ENCODE measurements at regions not wholly inside any gene's neighbourhood (a gene's known extent, or its start where the extent isn't known, plus 50 kb on each side); places are given as distances from the start of the nearest gene placed in this dataset.

DNA sequence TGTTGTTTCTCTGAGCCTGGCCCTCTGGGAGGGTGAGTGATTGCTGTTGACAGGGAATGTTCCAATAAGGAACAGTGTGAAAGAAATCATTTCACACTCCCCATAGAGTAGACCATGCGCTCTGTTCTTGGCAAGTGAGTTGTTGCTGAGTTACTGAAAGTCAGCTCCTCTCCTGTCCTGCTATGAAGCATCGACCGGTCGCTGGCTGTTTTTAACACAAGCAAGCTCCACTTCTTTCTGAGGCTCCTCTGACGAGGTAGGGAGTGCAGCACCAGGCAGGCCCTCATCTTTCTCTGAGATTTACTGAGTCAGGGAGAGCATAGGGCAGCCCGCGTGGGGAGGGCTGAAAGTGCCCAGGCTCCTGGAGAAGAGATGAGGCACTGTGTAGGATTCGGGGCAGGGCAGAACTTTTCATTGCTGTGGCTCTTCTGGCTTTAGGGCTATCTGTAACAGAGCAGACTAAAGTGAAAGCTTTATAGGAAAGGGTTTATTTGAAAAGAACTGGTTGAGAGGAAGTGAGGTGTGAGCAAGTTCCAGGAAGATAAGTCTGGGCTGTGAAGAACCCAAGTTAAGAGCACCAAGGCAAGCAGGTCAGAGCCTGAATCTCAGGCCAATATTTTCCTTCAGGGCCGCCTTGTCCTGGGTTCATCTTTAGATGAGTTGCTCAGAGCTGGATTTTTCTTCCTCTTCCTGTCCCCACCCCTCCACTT, 332.2 kb downstream of the CCSER2 start:
- TF ChIP-seq, protein P1, sequence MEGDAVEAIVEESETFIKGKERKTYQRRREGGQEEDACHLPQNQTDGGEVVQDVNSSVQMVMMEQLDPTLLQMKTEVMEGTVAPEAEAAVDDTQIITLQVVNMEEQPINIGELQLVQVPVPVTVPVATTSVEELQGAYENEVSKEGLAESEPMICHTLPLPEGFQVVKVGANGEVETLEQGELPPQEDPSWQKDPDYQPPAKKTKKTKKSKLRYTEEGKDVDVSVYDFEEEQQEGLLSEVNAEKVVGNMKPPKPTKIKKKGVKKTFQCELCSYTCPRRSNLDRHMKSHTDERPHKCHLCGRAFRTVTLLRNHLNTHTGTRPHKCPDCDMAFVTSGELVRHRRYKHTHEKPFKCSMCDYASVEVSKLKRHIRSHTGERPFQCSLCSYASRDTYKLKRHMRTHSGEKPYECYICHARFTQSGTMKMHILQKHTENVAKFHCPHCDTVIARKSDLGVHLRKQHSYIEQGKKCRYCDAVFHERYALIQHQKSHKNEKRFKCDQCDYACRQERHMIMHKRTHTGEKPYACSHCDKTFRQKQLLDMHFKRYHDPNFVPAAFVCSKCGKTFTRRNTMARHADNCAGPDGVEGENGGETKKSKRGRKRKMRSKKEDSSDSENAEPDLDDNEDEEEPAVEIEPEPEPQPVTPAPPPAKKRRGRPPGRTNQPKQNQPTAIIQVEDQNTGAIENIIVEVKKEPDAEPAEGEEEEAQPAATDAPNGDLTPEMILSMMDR (IDR thresholded peaks at IDR 0.05), result no peak
- TF ChIP-seq ZFX (IDR thresholded peaks at IDR 0.05; ENCODE audit: borderline replicate concordance), result no peak

Data from 22Rv1 (cell line).